Activated CD8-positive, alpha-beta memory T cell treated with anti-CD3 and anti-CD28 coated beads, Interleukin-2, amount 10 ng/mL, durations not matched to agents 7 days and 5 days (primary cell): ENCODE measurements at regions not wholly inside any gene's neighbourhood (a gene's known extent, or its start where the extent isn't known, plus 50 kb on each side); places are given as distances from the start of the nearest gene placed in this dataset.
"Not testable (repeated sequence)": the region's sequence is repeated elsewhere in the genome, so short reads cannot be mapped to it uniquely, and the experiment has no call there.

Source experiments
- ATAC-seq: fragments of 150-1000 bp; cut with Tn5 transposase; one replicate; pipeline ENCODE4 v1.10.0; 2021; ENCODE audit warnings: moderate library complexity
- CTCF ChIA-PET: fragments of 350-600 bp; sonication (Branson Sonifier 250); formaldehyde crosslinking; loops from one replicate; lab custom pipeline; 2021; ENCODE audit warnings: antibody characterized with exemption; lab: Charles Lee
- DNase-seq: peaks from one replicate; pipeline ENCODE4 v3.0.0-alpha.2; 2020
- H3K27ac Mint-ChIP-seq: one replicate; pipeline ENCODE4 v1.8.0; 2021; ENCODE audit warnings: mild to moderate bottlenecking, mixed read lengths
- H3K27me3 Mint-ChIP-seq: one replicate; pipeline ENCODE4 v1.8.0; 2021; ENCODE audit warnings: mixed read lengths
- H3K36me3 Mint-ChIP-seq: one replicate; pipeline ENCODE4 v1.8.0; 2021; ENCODE audit warnings: mild to moderate bottlenecking, mixed read lengths
- H3K4me1 Mint-ChIP-seq: one replicate; pipeline ENCODE4 v1.8.0; 2021; ENCODE audit warnings: mixed read lengths
- H3K4me3 Mint-ChIP-seq: one replicate; pipeline ENCODE4 v1.8.0; 2021; ENCODE audit warnings: mild to moderate bottlenecking, moderate library complexity, mixed read lengths
- H3K9me3 Mint-ChIP-seq: one replicate; pipeline ENCODE4 v1.8.0; 2022; ENCODE audit warnings: low read depth, mixed read lengths

DNA sequence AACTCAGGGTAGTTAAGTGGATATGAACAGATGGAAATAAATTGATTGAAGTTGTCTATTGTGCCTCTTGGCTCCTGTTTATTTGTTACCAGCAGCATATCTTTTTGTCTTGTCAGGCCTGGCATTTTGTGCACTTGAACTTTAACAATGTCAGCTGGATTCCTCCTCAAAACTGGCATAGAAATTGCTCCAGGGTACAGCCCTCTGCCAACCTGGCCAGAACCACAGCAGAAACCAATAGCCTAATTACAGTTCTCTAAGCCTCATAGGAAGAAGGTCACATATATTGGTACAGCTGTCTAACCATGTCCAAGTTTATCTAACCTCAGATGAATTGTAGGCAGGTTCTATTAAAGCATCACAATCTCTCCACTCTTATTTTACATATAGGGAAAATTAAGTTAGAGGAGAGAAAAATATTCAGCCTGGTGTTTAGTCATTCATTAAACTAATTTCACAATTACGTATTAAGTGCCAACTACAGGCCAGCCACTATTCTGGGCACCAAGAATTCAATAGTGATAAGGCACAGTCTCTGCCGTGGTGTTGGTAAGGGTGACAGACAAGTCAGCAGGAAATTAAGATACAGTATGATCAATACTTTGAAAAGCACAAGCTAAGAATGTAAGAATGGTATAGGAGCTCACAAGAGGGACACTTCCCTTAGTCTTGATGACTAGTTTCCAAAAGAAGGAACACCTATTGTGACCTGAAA is 452.9 kb upstream of the NECTIN3 start:
- DNase-seq (no peak), ATAC-seq (no peak)
- Mint-ChIP-seq H3K27ac (no peak overlapping the region), H3K27me3 (peaks cover 1% of the 10 kb centered on the region), H3K9me3 (no peaks in the 10 kb centered on the region), H3K36me3 (no peaks in the 10 kb centered on the region), H3K4me3 (no peak overlapping the region), H3K4me1 (peaks cover 1% of the 10 kb centered on the region)
- CTCF ChIA-PET = no interaction called here

DNA sequence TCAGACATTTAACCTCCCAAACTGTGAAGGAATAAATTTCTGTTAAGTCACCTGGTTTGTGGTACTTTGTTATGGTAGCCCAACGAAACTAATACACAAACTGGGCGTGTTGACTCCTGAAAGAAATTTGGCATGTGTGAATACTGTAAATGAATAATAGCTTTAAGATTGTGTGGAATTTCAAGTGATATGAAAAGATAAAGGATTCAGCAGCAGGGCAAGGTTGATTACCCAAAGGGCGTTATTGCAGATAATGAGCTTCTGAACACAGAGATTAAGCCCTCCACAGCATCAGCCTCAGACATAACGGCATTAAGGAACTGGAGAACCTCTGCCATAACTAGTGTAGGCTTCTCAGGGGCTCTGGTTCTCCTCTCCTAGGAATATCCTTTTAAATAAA is 451.5 kb upstream of the NECTIN3 start:
- Mint-ChIP-seq H3K27me3 (no peaks in the 10 kb centered on the region), H3K36me3 (no peaks in the 10 kb centered on the region), H3K9me3 (no peaks in the 10 kb centered on the region), H3K27ac (no peak overlapping the region), H3K4me3 (no peak overlapping the region), H3K4me1 (peaks cover 3% of the 10 kb centered on the region)
- CTCF ChIA-PET = no interaction called here
- ATAC-seq = no peak
- no peak for DNase-seq

DNA sequence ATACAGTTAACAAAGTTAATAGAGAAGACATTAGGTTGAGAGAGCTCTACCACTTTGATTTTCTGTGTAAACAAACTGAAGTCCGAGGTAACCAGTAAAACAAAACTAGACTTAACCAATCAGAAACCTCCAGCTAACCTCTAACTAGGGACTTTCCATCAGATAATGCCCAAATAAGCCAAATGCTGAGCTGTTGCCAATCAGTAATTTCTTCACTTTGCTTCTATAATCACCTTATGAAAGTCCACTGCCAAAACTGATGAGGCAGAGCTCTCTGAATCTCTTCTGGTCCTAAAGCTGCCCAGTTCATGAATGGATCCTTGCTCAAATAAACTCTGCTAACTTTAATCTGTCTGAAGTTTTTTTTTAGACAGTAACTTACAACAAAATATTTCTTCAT is 448.0 kb upstream of the NECTIN3 start:
- CTCF ChIA-PET = no interaction called here
- Mint-ChIP-seq H3K27me3 (no peaks in the 10 kb centered on the region), H3K4me3 (no peak overlapping the region), H3K4me1 (peaks cover 9% of the 10 kb centered on the region), H3K27ac (no peak overlapping the region), H3K36me3 (peaks cover 2% of the 10 kb centered on the region), H3K9me3 (no peaks in the 10 kb centered on the region)
- no peak for ATAC-seq
- no peak for DNase-seq

DNA sequence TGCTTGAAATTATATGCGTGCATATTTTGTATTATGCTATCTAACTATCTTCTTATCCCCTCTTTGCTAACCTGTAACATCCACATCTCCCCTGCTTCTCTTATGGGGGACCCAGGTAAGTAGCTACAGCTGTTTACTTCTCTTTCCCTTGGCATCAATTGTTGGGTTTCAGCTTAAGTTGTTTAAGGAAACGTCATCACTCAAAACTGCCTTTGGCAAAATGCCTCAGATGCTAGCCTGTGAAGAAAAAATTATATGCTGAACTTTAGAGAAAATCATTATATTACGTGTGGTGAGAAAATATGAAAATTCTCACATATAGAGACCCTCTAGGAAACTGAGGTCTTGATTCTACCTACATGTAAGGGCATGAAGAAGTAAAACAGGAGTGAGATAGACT is 447.0 kb upstream of the NECTIN3 start:
- Mint-ChIP-seq H3K27ac (no peak overlapping the region), H3K9me3 (no peaks in the 10 kb centered on the region), H3K36me3 (peaks cover 2% of the 10 kb centered on the region), H3K4me3 (no peak overlapping the region), H3K4me1 (peaks cover 11% of the 10 kb centered on the region), H3K27me3 (no peaks in the 10 kb centered on the region)
- DNase-seq (no peak), ATAC-seq (no peak)
- CTCF ChIA-PET = no interaction called here

DNA sequence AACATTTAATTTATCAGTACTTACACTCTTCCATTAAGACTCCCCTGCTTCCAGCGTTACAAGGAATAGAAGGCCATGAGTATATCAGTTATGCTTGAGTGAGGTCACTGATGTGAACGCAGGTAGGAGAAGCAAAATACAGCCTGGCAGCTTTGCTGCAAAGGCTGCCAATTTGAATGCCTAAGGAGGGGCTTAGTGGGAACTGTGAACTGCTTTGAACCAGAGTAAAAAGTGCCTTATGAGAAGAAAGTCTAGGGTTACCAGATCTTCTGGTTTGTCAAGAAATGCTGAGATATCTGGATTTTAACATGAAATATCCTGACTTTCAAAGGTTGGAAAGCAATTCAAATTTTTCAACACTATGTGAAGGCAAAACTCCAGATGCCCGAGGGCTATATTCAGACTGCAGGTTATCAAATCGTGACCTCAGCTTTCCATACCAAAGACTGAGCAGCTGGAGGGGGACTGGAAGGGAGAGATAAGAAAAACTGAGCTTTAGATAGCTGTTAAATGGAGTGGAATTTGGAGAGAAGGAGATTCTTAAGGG is 446.3 kb upstream of the NECTIN3 start:
- ATAC-seq (no peak), DNase-seq (no peak)
- peaks cover 11% of the 10 kb centered on the region for H3K4me1 Mint-ChIP-seq
- H3K27me3 Mint-ChIP-seq = no peaks in the 10 kb centered on the region
- H3K4me3 Mint-ChIP-seq = no peak overlapping the region
- H3K27ac Mint-ChIP-seq = no peak overlapping the region
- no peaks in the 10 kb centered on the region for H3K9me3 Mint-ChIP-seq
- H3K36me3 Mint-ChIP-seq = peaks cover 2% of the 10 kb centered on the region
- CTCF ChIA-PET = no interaction called here

DNA sequence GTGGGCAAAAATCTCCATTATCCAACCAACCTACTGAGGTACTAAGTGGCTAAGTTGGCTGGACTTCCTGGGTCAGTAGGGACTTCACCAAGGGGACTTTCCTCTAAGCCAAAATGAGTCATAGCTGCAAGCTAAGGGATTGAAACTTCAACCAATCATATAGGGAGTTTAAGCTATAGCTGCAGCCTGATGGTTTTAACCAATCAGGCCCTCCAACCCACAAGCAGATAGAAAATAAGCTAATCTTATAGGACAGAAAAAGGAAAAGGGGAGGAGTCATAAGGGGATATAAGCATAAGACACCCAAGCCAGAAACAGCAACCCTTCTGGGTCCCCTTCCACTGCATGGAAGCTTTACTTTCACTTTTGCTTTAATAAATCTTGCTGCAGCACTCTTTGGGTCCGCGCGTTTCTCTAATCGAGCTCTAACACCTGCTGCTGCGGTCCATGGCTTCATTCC is 444.9 kb upstream of the NECTIN3 start:
- DNase-seq, H3K4me3 Mint-ChIP-seq, H3K9me3 Mint-ChIP-seq, H3K36me3 Mint-ChIP-seq, H3K27me3 Mint-ChIP-seq, CTCF ChIA-PET, H3K27ac Mint-ChIP-seq: not testable (repeated sequence)
- H3K4me1 Mint-ChIP-seq = peaks cover 11% of the 10 kb centered on the region
- ATAC-seq = peak; percentile 33

DNA sequence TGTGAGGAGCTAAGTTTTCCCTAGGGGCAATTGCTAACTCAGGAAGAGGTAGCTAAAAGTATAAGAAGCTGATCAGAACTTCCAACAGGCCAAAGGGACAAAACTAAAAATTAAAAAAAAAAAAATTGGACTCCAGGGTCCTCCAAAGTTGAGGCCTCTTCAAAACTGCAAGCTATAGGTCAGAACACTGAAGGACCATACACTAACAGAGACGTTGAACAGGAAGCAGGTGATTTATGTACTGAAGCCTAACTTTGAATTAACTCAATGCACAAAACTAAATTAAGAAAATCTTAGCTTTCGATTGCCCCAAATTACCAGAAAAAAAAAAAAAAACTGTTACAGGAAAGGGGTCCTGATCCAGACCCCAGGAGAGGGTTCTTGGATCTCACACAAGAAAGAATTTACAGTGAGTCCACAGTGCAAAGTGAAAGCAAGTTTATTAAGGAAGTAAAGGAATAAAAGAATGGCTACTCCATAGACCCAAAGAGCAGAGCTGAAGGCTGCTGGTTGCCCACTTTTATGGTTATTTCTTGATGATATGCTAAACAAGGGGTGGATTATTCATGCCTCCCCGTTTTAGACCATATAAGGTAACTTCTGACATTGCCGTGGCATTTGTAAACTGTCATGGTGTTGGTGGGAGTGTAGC is 442.8 kb upstream of the NECTIN3 start:
- H3K9me3 Mint-ChIP-seq = peaks cover 2% of the 10 kb centered on the region
- H3K4me3 Mint-ChIP-seq = no peak overlapping the region
- ATAC-seq (no peak), DNase-seq (no peak)
- CTCF ChIA-PET = no interaction called here
- H3K36me3 Mint-ChIP-seq = peaks cover 2% of the 10 kb centered on the region
- peaks cover 8% of the 10 kb centered on the region for H3K4me1 Mint-ChIP-seq
- no peak overlapping the region for H3K27ac Mint-ChIP-seq
- H3K27me3 Mint-ChIP-seq = no peaks in the 10 kb centered on the region

DNA sequence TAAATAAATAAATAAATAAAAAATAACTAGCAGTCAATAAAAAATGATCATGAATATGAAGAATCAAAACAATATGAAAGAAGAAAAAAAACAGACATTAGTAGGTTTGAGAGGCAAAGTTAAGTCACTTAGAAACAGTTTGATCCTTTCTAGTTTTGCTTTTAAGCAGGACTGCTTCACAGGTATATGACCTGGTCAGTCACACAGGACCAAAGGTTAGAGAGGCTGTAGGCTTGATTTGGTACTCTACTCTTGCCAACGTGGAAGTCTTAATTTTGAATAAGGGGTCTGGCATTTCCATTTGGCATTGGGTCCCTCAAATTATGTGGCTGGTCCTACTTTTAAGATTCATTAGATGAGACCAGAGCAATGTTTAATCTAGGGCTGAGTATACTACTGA is 441.7 kb upstream of the NECTIN3 start:
- peaks cover 8% of the 10 kb centered on the region for H3K4me1 Mint-ChIP-seq
- DNase-seq = no peak
- H3K4me3 Mint-ChIP-seq = no peak overlapping the region
- H3K9me3 Mint-ChIP-seq = peaks cover 2% of the 10 kb centered on the region
- no peak for ATAC-seq
- CTCF ChIA-PET = no interaction called here
- peaks cover 2% of the 10 kb centered on the region for H3K36me3 Mint-ChIP-seq
- H3K27ac Mint-ChIP-seq = no peak overlapping the region
- no peaks in the 10 kb centered on the region for H3K27me3 Mint-ChIP-seq

DNA sequence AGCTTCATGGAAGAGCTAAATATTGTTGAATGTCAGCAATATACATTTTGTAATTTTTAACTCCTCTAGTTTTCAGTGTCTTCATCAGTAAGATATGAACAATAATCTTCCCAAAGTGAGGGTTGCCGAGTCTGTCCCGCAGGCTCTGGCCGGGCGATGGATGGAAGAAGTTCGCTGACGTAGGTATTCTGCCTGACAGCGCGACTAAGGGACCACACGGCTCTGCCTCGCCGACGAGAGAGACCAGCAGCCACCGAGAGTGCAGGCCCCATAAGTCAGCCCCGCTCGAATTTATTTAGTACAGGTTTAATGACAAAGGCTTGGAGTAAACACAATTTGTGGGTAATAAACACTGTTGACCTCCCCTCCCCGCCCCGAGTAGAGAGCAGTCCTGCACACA is 427.4 kb upstream of the NECTIN3 start:
- CTCF ChIA-PET = no interaction called here
- no peaks in the 10 kb centered on the region for H3K27me3 Mint-ChIP-seq
- no peaks in the 10 kb centered on the region for H3K4me1 Mint-ChIP-seq
- H3K9me3 Mint-ChIP-seq = peaks cover 2% of the 10 kb centered on the region
- DNase-seq (no peak), ATAC-seq (no peak)
- H3K4me3 Mint-ChIP-seq = no peak overlapping the region
- H3K27ac Mint-ChIP-seq = no peak overlapping the region
- H3K36me3 Mint-ChIP-seq = no peaks in the 10 kb centered on the region

DNA sequence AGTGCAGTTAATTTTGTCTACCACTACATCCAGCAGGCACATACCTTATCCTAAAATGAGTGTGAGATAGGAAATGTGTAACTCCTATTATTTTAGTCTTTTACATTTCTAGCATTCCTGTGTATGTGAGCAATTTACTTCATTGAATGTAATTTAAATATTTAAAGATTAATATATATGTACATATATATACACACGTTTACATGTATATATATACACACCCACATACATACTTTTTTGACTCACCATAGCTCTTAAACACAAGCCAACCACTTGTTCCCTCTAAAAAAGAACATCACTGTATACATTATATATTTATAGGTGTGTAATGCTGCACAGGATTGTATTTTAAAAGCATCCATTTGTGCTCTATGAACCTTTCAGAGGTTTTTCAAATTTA is 425.6 kb upstream of the NECTIN3 start:
- Mint-ChIP-seq H3K27ac (no peak overlapping the region), H3K27me3 (no peaks in the 10 kb centered on the region), H3K4me3 (no peak overlapping the region), H3K36me3 (no peaks in the 10 kb centered on the region), H3K4me1 (no peaks in the 10 kb centered on the region), H3K9me3 (peaks cover 2% of the 10 kb centered on the region)
- ATAC-seq (no peak), DNase-seq (no peak)
- CTCF ChIA-PET = interaction anchor here (1.4 kb wide), 1 partner anchor 434 kb away, joined by 4 read pairs; no protein-coding TSS in a partner anchor

DNA sequence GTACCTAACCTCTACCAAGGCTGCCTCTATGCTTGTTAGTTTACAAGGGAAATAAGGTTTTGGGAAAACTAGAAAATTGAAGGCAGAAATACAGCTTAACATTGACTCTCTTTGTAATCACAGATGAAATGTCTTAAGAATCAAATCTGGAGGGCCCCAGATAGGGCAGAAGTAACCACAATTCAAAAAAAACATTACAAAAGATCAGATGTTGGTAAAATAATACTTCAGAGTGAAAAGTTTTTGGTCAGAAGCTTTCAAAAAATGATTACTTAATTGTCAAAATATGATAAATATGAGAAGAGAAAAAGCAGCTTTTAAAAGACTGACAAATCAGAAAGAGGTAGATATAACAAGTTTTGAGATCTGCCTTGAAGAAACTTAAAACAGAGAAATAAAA is 425.1 kb upstream of the NECTIN3 start:
- no peaks in the 10 kb centered on the region for H3K9me3 Mint-ChIP-seq
- no peaks in the 10 kb centered on the region for H3K4me1 Mint-ChIP-seq
- DNase-seq (no peak), ATAC-seq (no peak)
- H3K4me3 Mint-ChIP-seq = no peak overlapping the region
- H3K36me3 Mint-ChIP-seq = no peaks in the 10 kb centered on the region
- no peak overlapping the region for H3K27ac Mint-ChIP-seq
- H3K27me3 Mint-ChIP-seq = no peaks in the 10 kb centered on the region
- CTCF ChIA-PET = interaction anchor here (1.4 kb wide), 1 partner anchor 434 kb away, joined by 4 read pairs; no protein-coding TSS in a partner anchor

DNA sequence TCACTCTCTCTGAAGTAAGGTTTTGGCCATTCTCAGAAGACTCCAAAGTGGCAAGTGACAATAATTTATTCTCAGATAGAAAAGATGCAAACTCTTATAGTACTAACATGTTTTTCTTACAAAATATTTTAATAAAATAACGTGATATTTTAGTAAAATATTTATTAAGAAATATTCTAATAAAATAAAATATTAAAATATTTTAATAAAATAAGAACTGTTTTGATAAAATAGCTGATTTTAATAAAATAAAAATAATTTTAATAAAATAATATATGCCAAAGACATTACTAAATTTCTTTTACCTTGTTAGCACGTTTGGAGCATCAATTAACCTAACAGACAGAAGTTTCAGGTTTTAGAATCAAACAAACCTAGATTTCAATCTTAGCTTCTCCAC is 424.0 kb upstream of the NECTIN3 start:
- Mint-ChIP-seq H3K36me3 (no peaks in the 10 kb centered on the region), H3K4me3 (no peak overlapping the region), H3K9me3 (no peaks in the 10 kb centered on the region), H3K4me1 (no peaks in the 10 kb centered on the region), H3K27ac (no peak overlapping the region), H3K27me3 (no peaks in the 10 kb centered on the region)
- no peak for ATAC-seq
- CTCF ChIA-PET = interaction anchor here (1.4 kb wide), 1 partner anchor 433 kb away, joined by 4 read pairs; no protein-coding TSS in a partner anchor
- DNase-seq = no peak

DNA sequence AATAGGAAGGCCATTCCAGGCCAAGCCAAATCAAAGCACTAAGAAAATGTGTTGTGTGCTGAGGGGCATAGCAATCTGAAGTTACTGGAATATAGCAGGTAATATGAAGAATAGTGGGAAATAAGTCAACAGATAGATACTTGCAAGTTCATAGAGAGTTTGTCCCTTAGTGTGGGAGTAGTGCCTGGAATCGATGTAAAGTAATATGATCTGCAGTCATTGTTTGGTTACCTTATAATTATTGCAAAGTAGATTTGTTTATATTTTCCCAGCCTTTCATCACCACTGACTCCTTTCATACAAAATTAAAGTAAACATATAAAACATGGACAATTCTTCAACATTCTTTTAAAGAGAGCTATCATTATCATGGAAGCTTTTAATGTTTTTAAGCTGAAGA is 420.9 kb upstream of the NECTIN3 start:
- H3K9me3 Mint-ChIP-seq = no peaks in the 10 kb centered on the region
- no peaks in the 10 kb centered on the region for H3K4me1 Mint-ChIP-seq
- no peak overlapping the region for H3K4me3 Mint-ChIP-seq
- no peaks in the 10 kb centered on the region for H3K27me3 Mint-ChIP-seq
- CTCF ChIA-PET = no interaction called here
- no peaks in the 10 kb centered on the region for H3K36me3 Mint-ChIP-seq
- H3K27ac Mint-ChIP-seq = no peak overlapping the region
- no peak for DNase-seq
- ATAC-seq = no peak
